ENCODE measurements at regions not wholly inside any gene's neighbourhood (a gene's known extent, or its start where the extent isn't known, plus 50 kb on each side); places are given as distances from the start of the nearest gene placed in this dataset.
"Not testable (repeated sequence)": the region's sequence is repeated elsewhere in the genome, so short reads cannot be mapped to it uniquely, and the experiment has no call there.

- ATAC-seq, result no peak
Measured at GRCh38 chr6:86256615-86257187, 614.0 kb upstream of the SYNCRIP start.

GRCh38 chr6:86255973-86256372, 613.3 kb upstream of the SYNCRIP start:
- ATAC-seq, result no peak
- no peak for DNase-seq

More at GRCh38 chr6:86256615-86257187, 614.0 kb upstream of the SYNCRIP start:
- no peak for DNase-seq

- ATAC-seq, result no peak
- no peak for DNase-seq
Measured at GRCh38 chr6:86251106-86251505, 608.4 kb upstream of the SYNCRIP start.

GRCh38 chr6:86217906-86218305, 575.2 kb upstream of the SYNCRIP start:
- no peak for DNase-seq
- ATAC-seq, result no peak

GRCh38 chr6:86215323-86215722, 572.6 kb upstream of the SYNCRIP start:
- ATAC-seq, result no peak

GRCh38 chr6:86205980-86206379, 563.3 kb upstream of the SYNCRIP start:
- ATAC-seq (no peak), DNase-seq (no peak)

More at GRCh38 chr6:86215323-86215722, 572.6 kb upstream of the SYNCRIP start:
- DNase-seq, result no peak

GRCh38 chr6:86203044-86203443, 560.4 kb upstream of the SYNCRIP start:
- no peak for ATAC-seq
- DNase-seq, result no peak

- DNase-seq (no peak), ATAC-seq (no peak)
Measured at GRCh38 chr6:86193821-86194220, 551.1 kb upstream of the SYNCRIP start.

- ATAC-seq (no peak), DNase-seq (no peak)
Measured at GRCh38 chr6:86192123-86192522, 549.4 kb upstream of the SYNCRIP start.

- DNase-seq, result peak; percentile 3
- not testable (repeated sequence) for ATAC-seq
Measured at GRCh38 chr6:86175149-86175548, 532.5 kb upstream of the SYNCRIP start.

- ATAC-seq (no peak), DNase-seq (no peak)
Measured at GRCh38 chr6:86154852-86155251, 512.2 kb upstream of the SYNCRIP start.

GRCh38 chr6:86153521-86153920, 510.8 kb upstream of the SYNCRIP start:
- DNase-seq (no peak), ATAC-seq (no peak)

- no peak for ATAC-seq
- DNase-seq, result no peak
Measured at GRCh38 chr6:86152546-86152945, 509.9 kb upstream of the SYNCRIP start.

GRCh38 chr6:86148586-86148985, 505.9 kb upstream of the SYNCRIP start:
- no peak for DNase-seq
- ATAC-seq, result no peak

GRCh38 chr6:86147859-86148258, 505.2 kb upstream of the SYNCRIP start:
- DNase-seq (no peak), ATAC-seq (no peak)

GRCh38 chr6:86147311-86147710, 504.6 kb upstream of the SYNCRIP start:
- no peak for DNase-seq
- ATAC-seq, result no peak

- not testable (repeated sequence) for ATAC-seq, DNase-seq
Measured at GRCh38 chr6:86146751-86147150, 504.1 kb upstream of the SYNCRIP start.

GRCh38 chr6:86142326-86142725, 499.6 kb upstream of the SYNCRIP start:
- no peak for DNase-seq

GRCh38 chr6:86128130-86128814, 485.6 kb upstream of the SYNCRIP start:
- no peak for DNase-seq
- no peak for ATAC-seq

More at GRCh38 chr6:86142326-86142725, 499.6 kb upstream of the SYNCRIP start:
- ATAC-seq, result no peak

- DNase-seq (no peak), ATAC-seq (no peak)
Measured at GRCh38 chr6:86122086-86122485, 479.4 kb upstream of the SYNCRIP start.

- no peak for ATAC-seq
- no peak for DNase-seq
Measured at GRCh38 chr6:86118271-86118670, 475.6 kb upstream of the SYNCRIP start.

- DNase-seq, result no peak
Measured at GRCh38 chr6:86107985-86108384, 465.3 kb upstream of the SYNCRIP start.

GRCh38 chr6:86087954-86088353, 445.3 kb upstream of the SYNCRIP start:
- DNase-seq (no peak), ATAC-seq (no peak)

More at GRCh38 chr6:86107985-86108384, 465.3 kb upstream of the SYNCRIP start:
- no peak for ATAC-seq

GRCh38 chr6:86079938-86080337, 437.3 kb upstream of the SYNCRIP start:
- ATAC-seq (no peak), DNase-seq (no peak)
